ENCODE measurements at regions not wholly inside any gene's neighbourhood (a gene's known extent, or its start where the extent isn't known, plus 50 kb on each side); places are given as distances from the start of the nearest gene placed in this dataset.

DNA sequence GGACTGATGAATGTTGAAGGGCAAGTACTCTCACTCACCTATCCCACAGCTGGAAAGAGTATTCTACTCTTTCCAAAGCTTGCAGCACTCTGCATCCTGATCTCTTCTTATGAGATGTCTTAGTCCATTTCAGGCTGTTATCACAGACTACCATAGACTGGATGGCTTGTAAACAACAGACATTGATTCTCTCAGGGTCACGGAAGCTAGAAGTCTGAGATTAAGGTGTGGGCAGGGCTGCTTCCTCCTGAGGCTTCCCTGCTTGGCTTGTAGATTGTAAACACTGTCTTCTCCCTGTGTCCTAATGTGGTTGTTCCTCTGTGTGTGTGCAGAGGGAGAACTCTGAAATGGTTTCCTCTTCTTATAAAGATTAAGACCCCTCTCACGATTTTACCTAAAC is 131.2 kb downstream of the MXRA5 start:
- WGBS (ENCODE audit: extremely low coverage, insufficient read length, low lambda C conversion rate) = no CpG with 5 or more reads among the region's 2 CpGs
- TF ChIP-seq, protein P1, sequence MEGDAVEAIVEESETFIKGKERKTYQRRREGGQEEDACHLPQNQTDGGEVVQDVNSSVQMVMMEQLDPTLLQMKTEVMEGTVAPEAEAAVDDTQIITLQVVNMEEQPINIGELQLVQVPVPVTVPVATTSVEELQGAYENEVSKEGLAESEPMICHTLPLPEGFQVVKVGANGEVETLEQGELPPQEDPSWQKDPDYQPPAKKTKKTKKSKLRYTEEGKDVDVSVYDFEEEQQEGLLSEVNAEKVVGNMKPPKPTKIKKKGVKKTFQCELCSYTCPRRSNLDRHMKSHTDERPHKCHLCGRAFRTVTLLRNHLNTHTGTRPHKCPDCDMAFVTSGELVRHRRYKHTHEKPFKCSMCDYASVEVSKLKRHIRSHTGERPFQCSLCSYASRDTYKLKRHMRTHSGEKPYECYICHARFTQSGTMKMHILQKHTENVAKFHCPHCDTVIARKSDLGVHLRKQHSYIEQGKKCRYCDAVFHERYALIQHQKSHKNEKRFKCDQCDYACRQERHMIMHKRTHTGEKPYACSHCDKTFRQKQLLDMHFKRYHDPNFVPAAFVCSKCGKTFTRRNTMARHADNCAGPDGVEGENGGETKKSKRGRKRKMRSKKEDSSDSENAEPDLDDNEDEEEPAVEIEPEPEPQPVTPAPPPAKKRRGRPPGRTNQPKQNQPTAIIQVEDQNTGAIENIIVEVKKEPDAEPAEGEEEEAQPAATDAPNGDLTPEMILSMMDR (conservative IDR thresholded peaks at IDR 0.05) = no peak
- 0 out of 7 replicates have a peak, but pooled peaks cover 0 to 1% (median 0%) of the 10 kb centered on the region in 3 experiments for H3K36me3 Mint-ChIP-seq (ENCODE audit: insufficient read depth in 1 of 3, low read depth in 3 of 3)

More for the DNA sequence above, 131.2 kb downstream of the MXRA5 start:
- Histone ChIP-seq H3T11ph (ENCODE audit: low read length) (no peak overlapping the region), H3K23ac (ENCODE audit: insufficient read length, low read depth, low read length) (no peak overlapping the region), H3K23me2 (ENCODE audit: insufficient read length, low read depth, low read length, poor library complexity, severe bottlenecking) (no peaks in the 10 kb centered on the region), H4K5ac (ENCODE audit: insufficient read length, low read depth, low read length) (no peak overlapping the region), H3K9ac (ENCODE audit: extremely low read depth, insufficient read length, low read length) (no peak overlapping the region), H2BK12ac (ENCODE audit: insufficient read length, low read depth, low read length) (no peak overlapping the region), H3K27ac (ENCODE audit: insufficient read length, low read depth, low read length) (no peak overlapping the region), H3K79me2 (ENCODE audit: insufficient read depth, low read length) (no peaks in the 10 kb centered on the region), H2BK5ac (ENCODE audit: insufficient read length, low read length) (no peak overlapping the region), H4K20me1 (ENCODE audit: control insufficient read depth, insufficient read depth, insufficient read length) (no peaks in the 10 kb centered on the region), H3K27me3 (ENCODE audit: insufficient read depth, low read length) (no peaks in the 10 kb centered on the region), H3K79me1 (ENCODE audit: insufficient read depth, low read depth, low read length, poor library complexity, severe bottlenecking) (no peaks in the 10 kb centered on the region), H3K18ac (ENCODE audit: insufficient read length, low read depth, low read length) (no peak overlapping the region), H3K14ac (ENCODE audit: insufficient read depth, low read length) (no peak overlapping the region), H2AK5ac (ENCODE audit: insufficient read length, low read length) (no peak overlapping the region), H3K56ac (ENCODE audit: insufficient read length, low read depth, low read length) (no peak overlapping the region), H3K4me2 (ENCODE audit: insufficient read depth, insufficient read length, low read length) (no peak overlapping the region), H4K91ac (ENCODE audit: insufficient read length, low read depth, low read length) (no peak overlapping the region), H2AFZ (ENCODE audit: low read length) (no peak overlapping the region), H3K4me1 (ENCODE audit: insufficient read depth, low read length) (no peaks in the 10 kb centered on the region), H3K9me3 (ENCODE audit: control insufficient read depth, low read depth, low read length) (no peaks in the 10 kb centered on the region), H4K8ac (replicated peaks; ENCODE audit: insufficient read length, low read depth, low read length) (no peak overlapping the region), H3K4ac (ENCODE audit: low read depth, low read length) (no peak overlapping the region), H2BK20ac (ENCODE audit: low read depth, low read length, poor library complexity, severe bottlenecking) (no peak overlapping the region), H2BK120ac (ENCODE audit: low read depth, low read length, poor library complexity, severe bottlenecking) (no peak overlapping the region), H2BK15ac (ENCODE audit: low read depth, low read length) (no peak overlapping the region)
- Mint-ChIP-seq H3K9me3 (peaks cover 0 to 2% of the 10 kb centered on the region in 2 experiments; a peak in 3 of 5 replicates), H3K27me3 (ENCODE audit: low read depth) (peaks cover 3% of the 10 kb centered on the region), H3K27ac (no peak overlapping the region), H3K4me3 (no peak overlapping the region), H3K4me1 (no peaks in the 10 kb centered on the region)
- DNase-seq = no peak
